Mammary epithelial cell (primary cell): ENCODE measurements at regions not wholly inside any gene's neighbourhood (a gene's known extent, or its start where the extent isn't known, plus 50 kb on each side); places are given as distances from the start of the nearest gene placed in this dataset.

ENCODE experiments used
- EZH2 ChIP-seq: IDR thresholded peaks from 2 replicates; pipeline ENCODE4 v1.6.1; 2012; ENCODE audit warnings: low read length, inconsistent platforms, borderline replicate concordance
- TF ChIP-seq, protein P1 (sequence below), 2 donors: IDR thresholded peaks in 1 of 2; conservative IDR thresholded peaks in 1 of 2; 2 replicates each; pipeline ENCODE4 v1.5.1; 2011 to 2012; ENCODE audit warnings: inconsistent platforms in 2 of 2, low read length in 2 of 2, mild to moderate bottlenecking in 2 of 2, control low read depth in 1 of 2, low read depth in 1 of 2; ENCODE audit not compliant: insufficient read depth in 1 of 2; ENCODE audit errors: extremely low read depth in 1 of 2

DNA sequence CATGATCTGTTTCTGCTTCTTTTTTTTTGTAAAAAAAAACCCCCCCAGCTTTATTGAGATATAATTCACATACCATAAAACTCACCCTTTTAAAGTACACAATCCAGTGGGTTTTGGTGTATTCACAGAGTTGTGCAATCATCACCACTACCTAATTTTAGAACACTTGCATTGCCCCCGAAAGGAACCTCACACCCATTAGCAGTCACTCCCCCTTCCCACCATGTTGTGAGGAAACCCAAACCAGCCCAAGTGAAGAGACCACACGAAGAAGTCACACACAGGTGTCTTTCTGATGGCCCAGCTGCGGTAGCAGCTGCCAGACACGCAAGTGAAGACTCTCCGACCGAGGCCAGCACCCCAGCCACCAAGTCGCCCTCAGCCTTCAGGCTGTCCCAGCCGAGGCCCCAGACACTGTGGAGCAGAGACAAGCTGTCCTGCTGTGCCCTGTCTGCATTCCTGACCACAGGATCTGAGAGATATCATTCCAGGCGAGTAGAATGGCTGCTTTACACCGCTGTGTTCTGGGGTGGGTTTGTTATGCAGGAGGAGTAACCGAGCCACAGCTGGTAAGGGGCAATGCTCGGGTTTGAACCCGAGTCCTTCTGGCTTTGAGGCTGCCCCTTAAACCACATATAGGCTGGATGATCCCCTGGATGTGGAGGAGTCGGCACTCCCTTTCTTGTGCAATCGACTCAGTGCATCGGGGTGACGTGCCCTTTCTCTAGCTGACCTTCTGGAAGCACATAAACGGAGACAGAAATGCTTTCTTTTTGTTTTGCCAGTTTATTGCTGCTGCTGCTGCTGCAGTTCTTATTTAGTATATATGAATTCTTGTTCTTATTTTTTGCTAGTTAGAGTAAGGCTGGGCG is 59.1 kb upstream of the PTPN1 start:
- TF ChIP-seq EZH2: no peak
- TF ChIP-seq, protein P1, sequence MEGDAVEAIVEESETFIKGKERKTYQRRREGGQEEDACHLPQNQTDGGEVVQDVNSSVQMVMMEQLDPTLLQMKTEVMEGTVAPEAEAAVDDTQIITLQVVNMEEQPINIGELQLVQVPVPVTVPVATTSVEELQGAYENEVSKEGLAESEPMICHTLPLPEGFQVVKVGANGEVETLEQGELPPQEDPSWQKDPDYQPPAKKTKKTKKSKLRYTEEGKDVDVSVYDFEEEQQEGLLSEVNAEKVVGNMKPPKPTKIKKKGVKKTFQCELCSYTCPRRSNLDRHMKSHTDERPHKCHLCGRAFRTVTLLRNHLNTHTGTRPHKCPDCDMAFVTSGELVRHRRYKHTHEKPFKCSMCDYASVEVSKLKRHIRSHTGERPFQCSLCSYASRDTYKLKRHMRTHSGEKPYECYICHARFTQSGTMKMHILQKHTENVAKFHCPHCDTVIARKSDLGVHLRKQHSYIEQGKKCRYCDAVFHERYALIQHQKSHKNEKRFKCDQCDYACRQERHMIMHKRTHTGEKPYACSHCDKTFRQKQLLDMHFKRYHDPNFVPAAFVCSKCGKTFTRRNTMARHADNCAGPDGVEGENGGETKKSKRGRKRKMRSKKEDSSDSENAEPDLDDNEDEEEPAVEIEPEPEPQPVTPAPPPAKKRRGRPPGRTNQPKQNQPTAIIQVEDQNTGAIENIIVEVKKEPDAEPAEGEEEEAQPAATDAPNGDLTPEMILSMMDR (conservative IDR thresholded peaks at IDR 0.05 in 1 of 2, IDR thresholded peaks at IDR 0.05 in 1 of 2; ENCODE audit: extremely low read depth in 1 of 2, insufficient read depth in 1 of 2, low read depth in 1 of 2, low read length in 2 of 2): no peak
